ENCODE measurements at regions not wholly inside any gene's neighbourhood (a gene's known extent, or its start where the extent isn't known, plus 50 kb on each side); places are given as distances from the start of the nearest gene placed in this dataset.

GRCh38 chr3:22729212-22729611 is 473.9 kb upstream of the UBE2E2 start:
- no peak overlapping the region for H3K4me3 Mint-ChIP-seq
- Histone ChIP-seq H3K36me3 (ENCODE audit: insufficient read depth, low read length) (no peaks in the 10 kb centered on the region), H3K9me3 (ENCODE audit: control insufficient read depth in 1 of 2, insufficient read depth in 1 of 2, low read length in 2 of 2) (no peaks in the 10 kb centered on the region), H3K27ac (ENCODE audit: low read depth in 1 of 2, low read length in 2 of 2) (no peak overlapping the region), H3K27me3 (ENCODE audit: control insufficient read depth in 1 of 2, insufficient read depth in 2 of 2, low read length in 2 of 2) (no peaks in the 10 kb centered on the region), H3K4me3 (ENCODE audit: low read length) (no peak overlapping the region), H3K4me1 (ENCODE audit: insufficient read depth, low read length) (no peaks in the 10 kb centered on the region)
- CTCF ChIA-PET: no interaction called here
- TF ChIP-seq CTCF (IDR thresholded peaks at IDR 0.05): no peak
- POLR2A ChIA-PET: no interaction called here
- no peaks in the 10 kb centered on the region for H3K36me3 Mint-ChIP-seq (ENCODE audit: low read depth)
- no peak overlapping the region for H3K27ac Mint-ChIP-seq
- no peaks in the 10 kb centered on the region for H3K4me1 Mint-ChIP-seq (ENCODE audit: low read depth)
- no peak for DNase-seq
- H3K9me3 Mint-ChIP-seq: peaks cover 6% of the 10 kb centered on the region
- intact Hi-C loops (cut with DNase I, micrococcal nuclease): no loop called here
- no peaks in the 10 kb centered on the region for H3K27me3 Mint-ChIP-seq
- no peak for ATAC-seq (ENCODE audit: poor library complexity)

- DNase-seq: no peak
- intact Hi-C loops (cut with DNase I, micrococcal nuclease): no loop called here
- H3K27me3 ChIP-seq (ENCODE audit: control insufficient read depth in 1 of 2, insufficient read depth in 2 of 2, low read length in 2 of 2): no peaks in the 10 kb centered on the region
- no peaks in the 10 kb centered on the region for H3K4me1 ChIP-seq (ENCODE audit: insufficient read depth, low read length)
- no peaks in the 10 kb centered on the region for H3K36me3 ChIP-seq (ENCODE audit: insufficient read depth, low read length)
- ChIA-PET CTCF (no interaction called here), POLR2A (no interaction called here)
- no peak overlapping the region for H3K27ac Mint-ChIP-seq
- peaks cover 6% of the 10 kb centered on the region for H3K9me3 Mint-ChIP-seq
- H3K27me3 Mint-ChIP-seq: no peaks in the 10 kb centered on the region
- no peak overlapping the region for H3K4me3 ChIP-seq (ENCODE audit: low read length)
- no peaks in the 10 kb centered on the region for H3K4me1 Mint-ChIP-seq (ENCODE audit: low read depth)
- no peaks in the 10 kb centered on the region for H3K9me3 ChIP-seq (ENCODE audit: control insufficient read depth in 1 of 2, insufficient read depth in 1 of 2, low read length in 2 of 2)
- no peak for ATAC-seq (ENCODE audit: poor library complexity)
- no peaks in the 10 kb centered on the region for H3K36me3 Mint-ChIP-seq (ENCODE audit: low read depth)
- no peak for TF ChIP-seq CTCF (IDR thresholded peaks at IDR 0.05)
- no peak overlapping the region for H3K4me3 Mint-ChIP-seq
- no peak overlapping the region for H3K27ac ChIP-seq (ENCODE audit: low read depth in 1 of 2, low read length in 2 of 2)
Observed at GRCh38 chr3:22729981-22730380, 473.1 kb upstream of the UBE2E2 start.

GRCh38 chr3:22730701-22731100 is 472.4 kb upstream of the UBE2E2 start:
- Mint-ChIP-seq H3K27me3 (no peaks in the 10 kb centered on the region), H3K4me1 (ENCODE audit: low read depth) (no peaks in the 10 kb centered on the region), H3K36me3 (ENCODE audit: low read depth) (no peaks in the 10 kb centered on the region), H3K9me3 (peaks cover 6% of the 10 kb centered on the region), H3K27ac (no peak overlapping the region), H3K4me3 (no peak overlapping the region)
- intact Hi-C loops (cut with DNase I, micrococcal nuclease): no loop called here
- no peaks in the 10 kb centered on the region for H3K27me3 ChIP-seq (ENCODE audit: control insufficient read depth in 1 of 2, insufficient read depth in 2 of 2, low read length in 2 of 2)
- no peak overlapping the region for H3K27ac ChIP-seq (ENCODE audit: low read depth in 1 of 2, low read length in 2 of 2)
- no peak for ATAC-seq (ENCODE audit: poor library complexity)
- no peak overlapping the region for H3K4me3 ChIP-seq (ENCODE audit: low read length)
- H3K4me1 ChIP-seq (ENCODE audit: insufficient read depth, low read length): no peaks in the 10 kb centered on the region
- H3K9me3 ChIP-seq (ENCODE audit: control insufficient read depth in 1 of 2, insufficient read depth in 1 of 2, low read length in 2 of 2): no peaks in the 10 kb centered on the region
- no peak for DNase-seq
- CTCF ChIA-PET: no interaction called here
- TF ChIP-seq CTCF (IDR thresholded peaks at IDR 0.05): no peak
- no peaks in the 10 kb centered on the region for H3K36me3 ChIP-seq (ENCODE audit: insufficient read depth, low read length)
- POLR2A ChIA-PET: no interaction called here

Data from CD4-positive, alpha-beta T cell (primary cell).